ENCODE measurements at regions not wholly inside any gene's neighbourhood (a gene's known extent, or its start where the extent isn't known, plus 50 kb on each side); places are given as distances from the start of the nearest gene placed in this dataset.

- TF ChIP-seq CTCF (IDR thresholded peaks at IDR 0.05) (no peak), ZFX (IDR thresholded peaks at IDR 0.05; ENCODE audit: borderline replicate concordance) (no peak)
These were observed 371.8 kb downstream of the EPHA4 start for GRCh38 chr2:221200184-221200839.

Measured in 22Rv1 (cell line).